ENCODE measurements at regions not wholly inside any gene's neighbourhood (a gene's known extent, or its start where the extent isn't known, plus 50 kb on each side); places are given as distances from the start of the nearest gene placed in this dataset.

- DNase-seq (ENCODE audit: low spot score in 2 of 2): no peak
- no peak for TF ChIP-seq POLR2AphosphoS5 (IDR thresholded peaks at IDR 0.05)
- TF ChIP-seq CTCF (IDR thresholded peaks at IDR 0.05): no peak
- no peak for TF ChIP-seq EP300 (IDR thresholded peaks at IDR 0.05)
- no peak for TF ChIP-seq POLR2A (IDR thresholded peaks at IDR 0.05)
- no peak overlapping the region for H3K4me3 ChIP-seq
- H3K27me3 ChIP-seq: no peaks in the 10 kb centered on the region
- WGBS: 64% methylated on average over 3 of the region's 3 CpGs
- no peaks in the 10 kb centered on the region for H3K9me3 ChIP-seq
- H3K4me1 ChIP-seq: no peaks in the 10 kb centered on the region
- H3K36me3 ChIP-seq: no peaks in the 10 kb centered on the region
- H3K27ac ChIP-seq: no peak overlapping the region
Observed at GRCh38 chr5:136730426-136730825, 365.1 kb upstream of the TRPC7 start.

GRCh38 chr5:136729901-136730355, 364.6 kb upstream of the TRPC7 start:
- Histone ChIP-seq H3K4me3 (no peak overlapping the region), H3K36me3 (no peaks in the 10 kb centered on the region), H3K27ac (no peak overlapping the region), H3K4me1 (no peaks in the 10 kb centered on the region), H3K27me3 (no peaks in the 10 kb centered on the region), H3K9me3 (no peaks in the 10 kb centered on the region)
- TF ChIP-seq EP300 (IDR thresholded peaks at IDR 0.05) (no peak), CTCF (IDR thresholded peaks at IDR 0.05) (no peak), POLR2AphosphoS5 (IDR thresholded peaks at IDR 0.05) (no peak), POLR2A (IDR thresholded peaks at IDR 0.05) (no peak)
- 86% methylated on average over 4 of the region's 4 CpGs for WGBS
- DNase-seq (ENCODE audit: low spot score in 2 of 2): no peak

- TF ChIP-seq CTCF (IDR thresholded peaks at IDR 0.05): no peak
- no peak for TF ChIP-seq POLR2AphosphoS5 (IDR thresholded peaks at IDR 0.05)
- no peak for TF ChIP-seq EP300 (IDR thresholded peaks at IDR 0.05)
- no peak for TF ChIP-seq POLR2A (IDR thresholded peaks at IDR 0.05)
- Histone ChIP-seq H3K27ac (no peak overlapping the region), H3K27me3 (no peaks in the 10 kb centered on the region), H3K9me3 (no peaks in the 10 kb centered on the region), H3K4me3 (no peak overlapping the region), H3K36me3 (no peaks in the 10 kb centered on the region), H3K4me1 (no peaks in the 10 kb centered on the region)
- 81% methylated on average over 2 of the region's 2 CpGs for WGBS
- no peak for DNase-seq (ENCODE audit: low spot score in 2 of 2)
Observed at GRCh38 chr5:136726506-136726905, 361.2 kb upstream of the TRPC7 start.

GRCh38 chr5:136724161-136724560, 358.8 kb upstream of the TRPC7 start:
- Histone ChIP-seq H3K4me1 (no peaks in the 10 kb centered on the region), H3K27me3 (no peaks in the 10 kb centered on the region), H3K4me3 (no peak overlapping the region), H3K27ac (no peak overlapping the region), H3K36me3 (no peaks in the 10 kb centered on the region), H3K9me3 (no peaks in the 10 kb centered on the region)
- WGBS: 88% methylated on average over 2 of the region's 2 CpGs
- no peak for DNase-seq (ENCODE audit: low spot score in 2 of 2)
- no peak for TF ChIP-seq POLR2A (IDR thresholded peaks at IDR 0.05)
- TF ChIP-seq POLR2AphosphoS5 (IDR thresholded peaks at IDR 0.05): no peak
- TF ChIP-seq CTCF (IDR thresholded peaks at IDR 0.05): no peak

- H3K27me3 ChIP-seq: no peaks in the 10 kb centered on the region
- H3K27ac ChIP-seq: no peak overlapping the region
- no peaks in the 10 kb centered on the region for H3K4me1 ChIP-seq
- TF ChIP-seq EP300 (IDR thresholded peaks at IDR 0.05): no peak
- no peak for TF ChIP-seq CTCF (IDR thresholded peaks at IDR 0.05)
- no peak for TF ChIP-seq POLR2AphosphoS5 (IDR thresholded peaks at IDR 0.05)
- TF ChIP-seq POLR2A (IDR thresholded peaks at IDR 0.05): no peak
- no peaks in the 10 kb centered on the region for H3K9me3 ChIP-seq
- H3K36me3 ChIP-seq: no peaks in the 10 kb centered on the region
- H3K4me3 ChIP-seq: no peak overlapping the region
- WGBS: 96% methylated on average over 1 of the region's 1 CpG
- no peak for DNase-seq (ENCODE audit: low spot score in 2 of 2)
Observed at GRCh38 chr5:136722581-136722980, 357.2 kb upstream of the TRPC7 start.
